WTC11 (cell line): ENCODE measurements at regions not wholly inside any gene's neighbourhood (a gene's known extent, or its start where the extent isn't known, plus 50 kb on each side); places are given as distances from the start of the nearest gene placed in this dataset.

Source experiments
- ATAC-seq: fragments of 200-7000 bp; cut with Tn5 transposase; 2 replicates; pipeline ENCODE4 v1.10.0; 2021; ENCODE audit warnings: mild to moderate bottlenecking, moderate library complexity
- CTCF ChIA-PET: fragments of 300-600 bp; sonication (Branson Sonifier 250); formaldehyde crosslinking; loops from one replicate; lab custom pipeline; 2021; ENCODE audit warnings: antibody characterized with exemption; lab: Charles Lee
- POLR2A ChIA-PET: fragments of 350-600 bp; sonication (Branson Sonifier 250); formaldehyde crosslinking; loops from one replicate; lab custom pipeline; 2021; ENCODE audit warnings: antibody characterized with exemption; lab: Charles Lee
- DNase-seq: peaks from one replicate; pipeline ENCODE4 v3.0.0; 2021; ENCODE audit warnings: low spot score
- H3K27ac Mint-ChIP-seq: 2 replicates; pipeline ENCODE4 v1.8.0; 2021; ENCODE audit warnings: mixed read lengths
- H3K27me3 Mint-ChIP-seq: 2 replicates; pipeline ENCODE4 v1.8.0; 2021; ENCODE audit warnings: low read depth, mild to moderate bottlenecking, moderate library complexity, mixed read lengths
- H3K36me3 Mint-ChIP-seq: 2 replicates; pipeline ENCODE4 v1.8.0; 2021; ENCODE audit warnings: mixed read lengths
- H3K4me1 Mint-ChIP-seq: 2 replicates; pipeline ENCODE4 v1.8.0; 2022; ENCODE audit warnings: mixed read lengths
- H3K4me3 Mint-ChIP-seq: 2 replicates; pipeline ENCODE4 v1.8.0; 2021; ENCODE audit warnings: mild to moderate bottlenecking, moderate library complexity, mixed read lengths
- H3K9me3 Mint-ChIP-seq: 2 replicates; pipeline ENCODE4 v1.8.0; 2021; ENCODE audit warnings: mixed read lengths
- AR ChIP-seq: fragments of 250-450 bp; sonication (Bioruptor Pico); IDR thresholded peaks from 2 replicates; pipeline ENCODE4 v1.9.0; 2021; ENCODE audit warnings: mild to moderate bottlenecking
- ATF2 ChIP-seq: sonication (generic); formaldehyde crosslinking; IDR thresholded peaks from 2 replicates; pipeline ENCODE4 v1.8.1; 2022; ENCODE audit warnings: low read depth, missing genetic modification reagents, borderline replicate concordance
- CBFB ChIP-seq: sonication (generic); formaldehyde crosslinking; IDR thresholded peaks from 2 replicates; pipeline ENCODE4 v1.8.1; 2022; ENCODE audit warnings: mild to moderate bottlenecking, low read depth, missing genetic modification reagents
- CDX4 ChIP-seq: fragments of 250-450 bp; sonication (Bioruptor Pico); IDR thresholded peaks from 2 replicates; pipeline ENCODE4 v1.9.0; 2021; ENCODE audit warnings: moderate library complexity, mild to moderate bottlenecking, inconsistent platforms, borderline replicate concordance
- CREB1 ChIP-seq: sonication (generic); formaldehyde crosslinking; IDR thresholded peaks from 2 replicates; pipeline ENCODE4 v1.8.0; 2023; ENCODE audit warnings: mild to moderate bottlenecking, missing genetic modification reagents
- CTCF ChIP-seq: fragments of 200-600 bp; IDR thresholded peaks from 2 replicates; pipeline ENCODE4 v1.8.0; 2022; ENCODE audit warnings: antibody characterized with exemption
- E2F1 ChIP-seq: sonication (generic); formaldehyde crosslinking; IDR thresholded peaks from 2 replicates; pipeline ENCODE4 v1.8.0; 2022; ENCODE audit warnings: mild to moderate bottlenecking, missing genetic modification reagents
- ESRRA ChIP-seq: sonication (generic); formaldehyde crosslinking; IDR thresholded peaks from 2 replicates; pipeline ENCODE4 v1.8.1; 2022; ENCODE audit warnings: mild to moderate bottlenecking, missing genetic modification reagents, borderline replicate concordance
- FOXJ3 ChIP-seq: sonication (generic); formaldehyde crosslinking; IDR thresholded peaks from 2 replicates; pipeline ENCODE4 v1.9.0; 2021; ENCODE audit warnings: missing genetic modification reagents, mild to moderate bottlenecking, borderline replicate concordance
- GRHL2 ChIP-seq: fragments of 250-450 bp; sonication (Bioruptor Pico); IDR thresholded peaks from 2 replicates; pipeline ENCODE4 v1.8.0; 2022; ENCODE audit warnings: mild to moderate bottlenecking, moderate library complexity; ENCODE audit not compliant: insufficient replicate concordance, severe bottlenecking
- HMGA2 ChIP-seq: fragments of 250-450 bp; sonication (Bioruptor Pico); IDR thresholded peaks from 2 replicates; pipeline ENCODE4 v1.4.0; 2021; ENCODE audit warnings: mild to moderate bottlenecking, moderate library complexity
- HMGXB4 ChIP-seq: sonication (generic); formaldehyde crosslinking; IDR thresholded peaks from 2 replicates; pipeline ENCODE4 v1.8.1; 2023; ENCODE audit warnings: mild to moderate bottlenecking, moderate library complexity, missing genetic modification reagents
- OVOL2 ChIP-seq: fragments of 250-450 bp; sonication (Bioruptor Pico); IDR thresholded peaks from 2 replicates; pipeline ENCODE4 v1.9.0; 2021; ENCODE audit warnings: mild to moderate bottlenecking, borderline replicate concordance
- RORB ChIP-seq: fragments of 250-450 bp; sonication (Bioruptor Pico); IDR thresholded peaks from 2 replicates; pipeline ENCODE4 v1.9.0; 2021; ENCODE audit warnings: mild to moderate bottlenecking
- SMAD3 ChIP-seq: sonication (generic); formaldehyde crosslinking; IDR thresholded peaks from 2 replicates; pipeline ENCODE4 v1.8.0; 2022; ENCODE audit warnings: missing genetic modification reagents, mild to moderate bottlenecking, borderline replicate concordance
- SMAD4 ChIP-seq: sonication (generic); formaldehyde crosslinking; IDR thresholded peaks from 2 replicates; pipeline ENCODE4 v1.8.0; 2022; ENCODE audit warnings: mild to moderate bottlenecking, missing genetic modification reagents
- SP1 ChIP-seq: sonication (generic); formaldehyde crosslinking; conservative IDR thresholded peaks from 2 replicates; pipeline ENCODE4 v1.8.1; 2022; ENCODE audit warnings: missing genetic modification reagents
- TEAD1 ChIP-seq: sonication (generic); formaldehyde crosslinking; IDR thresholded peaks from 2 replicates; pipeline ENCODE4 v1.8.0; 2022; ENCODE audit warnings: mild to moderate bottlenecking, missing genetic modification reagents
- TEAD4 ChIP-seq: sonication (generic); formaldehyde crosslinking; IDR thresholded peaks from 2 replicates; pipeline ENCODE4 v1.8.0; 2022; ENCODE audit warnings: mild to moderate bottlenecking, missing genetic modification reagents
- TP53 ChIP-seq: sonication (generic); formaldehyde crosslinking; IDR thresholded peaks from 2 replicates; pipeline ENCODE4 v1.8.1; 2023; ENCODE audit warnings: mild to moderate bottlenecking, missing genetic modification reagents
- ZBTB43 ChIP-seq: sonication (generic); formaldehyde crosslinking; IDR thresholded peaks from 2 replicates; pipeline ENCODE4 v1.8.1; 2023; ENCODE audit warnings: mild to moderate bottlenecking, missing genetic modification reagents
- ZMAT4 ChIP-seq: fragments of 250-450 bp; sonication (Bioruptor Pico); IDR thresholded peaks from 2 replicates; pipeline ENCODE4 v1.9.0; 2021; ENCODE audit warnings: mild to moderate bottlenecking
- ZNF138 ChIP-seq: sonication (generic); formaldehyde crosslinking; conservative IDR thresholded peaks from 2 replicates; pipeline ENCODE4 v1.8.1; 2022; ENCODE audit warnings: mild to moderate bottlenecking, moderate library complexity, missing genetic modification reagents
- ZSCAN18 ChIP-seq: fragments of 250-450 bp; sonication (Bioruptor Pico); IDR thresholded peaks from 2 replicates; pipeline ENCODE4 v2.1.2; 2022; ENCODE audit warnings: mild to moderate bottlenecking, moderate library complexity

- no peak for DNase-seq
- Mint-ChIP-seq H3K27ac (no peak overlapping the region), H3K27me3 (no peaks in the 10 kb centered on the region), H3K36me3 (no peaks in the 10 kb centered on the region)
- TF ChIP-seq CBFB (CRISPR knock-in tag) (no peak), HMGA2 (no peak), CREB1 (CRISPR knock-in tag) (no peak), TEAD1 (CRISPR knock-in tag) (no peak), SMAD3 (no peak), GRHL2 (CRISPR knock-in tag) (no peak), OVOL2 (CRISPR knock-in tag) (no peak), TEAD4 (CRISPR knock-in tag) (no peak), ATF2 (CRISPR knock-in tag) (no peak), ZNF138 (CRISPR knock-in tag) (no peak), ZMAT4 (no peak), CTCF (no peak), TP53 (CRISPR knock-in tag) (no peak), SP1 (CRISPR knock-in tag) (no peak), RORB (CRISPR knock-in tag) (no peak), ESRRA (CRISPR knock-in tag) (no peak), ZBTB43 (no peak), HMGXB4 (CRISPR knock-in tag) (no peak)
- TF ChIP-seq, all 79 proteins: peak for 0
- no peak for ATAC-seq
- peaks cover 31% of the 10 kb centered on the region for H3K4me1 Mint-ChIP-seq
- peaks cover 22% of the 10 kb centered on the region for H3K9me3 Mint-ChIP-seq
- ChIA-PET CTCF (interaction anchor here (0.6 kb wide), 1 partner anchor 383 kb away, joined by 3 read pairs; no protein-coding TSS in a partner anchor), POLR2A (no interaction called here)
- H3K4me3 Mint-ChIP-seq, result no peak overlapping the region
Measured at GRCh38 chr4:14361084-14361483, 641.2 kb upstream of the CPEB2 start.

GRCh38 chr4:14362385-14362784 is 639.9 kb upstream of the CPEB2 start:
- H3K4me3 Mint-ChIP-seq, result no peak overlapping the region
- H3K4me1 Mint-ChIP-seq, result peaks cover 31% of the 10 kb centered on the region
- no peak overlapping the region for H3K27ac Mint-ChIP-seq
- no peaks in the 10 kb centered on the region for H3K27me3 Mint-ChIP-seq
- ChIA-PET CTCF (no interaction called here), POLR2A (no interaction called here)
- ATAC-seq (no peak), DNase-seq (no peak)
- H3K36me3 Mint-ChIP-seq, result no peaks in the 10 kb centered on the region
- peaks cover 14% of the 10 kb centered on the region for H3K9me3 Mint-ChIP-seq
- TF ChIP-seq AR (CRISPR knock-in tag), result no peak
- no peak for TF ChIP-seq E2F1 (CRISPR knock-in tag)
- TF ChIP-seq RORB (CRISPR knock-in tag), result no peak
- TF ChIP-seq FOXJ3, result no peak
- TF ChIP-seq SMAD4 (CRISPR knock-in tag), result no peak
- no peak for TF ChIP-seq CDX4 (CRISPR knock-in tag)
- no peak for TF ChIP-seq CBFB (CRISPR knock-in tag)
- no peak for TF ChIP-seq ZSCAN18
